ENCODE measurements at regions not wholly inside any gene's neighbourhood (a gene's known extent, or its start where the extent isn't known, plus 50 kb on each side); places are given as distances from the start of the nearest gene placed in this dataset.

DNA sequence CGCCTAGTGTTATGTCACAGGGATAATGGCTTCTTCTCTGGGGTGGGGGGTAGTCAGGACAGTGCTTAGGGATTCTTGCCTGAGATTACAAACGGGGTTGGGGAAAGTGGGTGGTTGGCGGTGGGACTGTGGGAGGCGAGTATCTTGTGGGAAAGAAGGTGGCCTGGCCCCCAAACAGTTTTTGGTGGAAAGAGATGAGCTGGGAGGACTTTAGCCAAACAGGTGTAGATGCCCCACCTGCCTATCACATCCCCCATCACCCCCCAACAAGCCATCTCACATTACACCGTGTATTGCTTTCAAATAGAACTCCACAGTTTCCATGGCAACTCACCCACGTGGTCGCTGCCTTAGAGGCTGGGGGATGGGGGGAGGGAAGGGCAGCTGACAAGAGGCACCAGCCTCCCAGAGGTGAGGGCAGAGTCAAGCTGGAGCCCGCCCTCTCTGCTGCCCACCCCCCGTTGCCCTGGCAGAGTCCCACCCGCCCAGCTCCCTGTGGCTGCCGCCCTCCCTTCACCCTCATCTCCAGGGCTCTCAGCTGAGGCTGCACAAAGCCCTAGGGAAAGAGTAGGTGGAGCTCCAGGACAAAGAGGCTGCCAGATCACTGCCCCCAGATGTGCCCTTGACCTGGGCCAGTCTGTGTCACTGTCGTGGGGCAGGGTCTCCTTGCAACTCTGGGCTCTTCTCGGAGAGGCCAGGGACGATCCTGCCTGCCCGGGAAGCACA, 98.3 kb downstream of the LRRC74A start:
- TF ChIP-seq, protein P1, sequence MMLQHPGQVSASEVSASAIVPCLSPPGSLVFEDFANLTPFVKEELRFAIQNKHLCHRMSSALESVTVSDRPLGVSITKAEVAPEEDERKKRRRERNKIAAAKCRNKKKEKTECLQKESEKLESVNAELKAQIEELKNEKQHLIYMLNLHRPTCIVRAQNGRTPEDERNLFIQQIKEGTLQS (IDR thresholded peaks at IDR 0.05) = no peak
- TF ChIP-seq HNF4G (IDR thresholded peaks at IDR 0.05) (no peak), JUND (IDR thresholded peaks at IDR 0.05) (no peak), RXRA (IDR thresholded peaks at IDR 0.05) (no peak), GABPA (IDR thresholded peaks at IDR 0.05 in 1 of 2, conservative IDR thresholded peaks at IDR 0.05 in 1 of 2) (no peak), NR2F2 (IDR thresholded peaks at IDR 0.05) (no peak), RAD21 (IDR thresholded peaks at IDR 0.05) (no peak), HNF4A (conservative IDR thresholded peaks at IDR 0.05) (no peak), YY1 (IDR thresholded peaks at IDR 0.05) (no peak), SP1 (IDR thresholded peaks at IDR 0.05) (no peak), EGR1 (IDR thresholded peaks at IDR 0.05; ENCODE audit: low read depth in 2 of 2) (no peak), TAF1 (conservative IDR thresholded peaks at IDR 0.05) (no peak)
- TF ChIP-seq, protein P2, sequence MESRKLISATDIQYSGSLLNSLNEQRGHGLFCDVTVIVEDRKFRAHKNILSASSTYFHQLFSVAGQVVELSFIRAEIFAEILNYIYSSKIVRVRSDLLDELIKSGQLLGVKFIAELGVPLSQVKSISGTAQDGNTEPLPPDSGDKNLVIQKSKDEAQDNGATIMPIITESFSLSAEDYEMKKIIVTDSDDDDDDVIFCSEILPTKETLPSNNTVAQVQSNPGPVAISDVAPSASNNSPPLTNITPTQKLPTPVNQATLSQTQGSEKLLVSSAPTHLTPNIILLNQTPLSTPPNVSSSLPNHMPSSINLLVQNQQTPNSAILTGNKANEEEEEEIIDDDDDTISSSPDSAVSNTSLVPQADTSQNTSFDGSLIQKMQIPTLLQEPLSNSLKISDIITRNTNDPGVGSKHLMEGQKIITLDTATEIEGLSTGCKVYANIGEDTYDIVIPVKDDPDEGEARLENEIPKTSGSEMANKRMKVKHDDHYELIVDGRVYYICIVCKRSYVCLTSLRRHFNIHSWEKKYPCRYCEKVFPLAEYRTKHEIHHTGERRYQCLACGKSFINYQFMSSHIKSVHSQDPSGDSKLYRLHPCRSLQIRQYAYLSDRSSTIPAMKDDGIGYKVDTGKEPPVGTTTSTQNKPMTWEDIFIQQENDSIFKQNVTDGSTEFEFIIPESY (IDR thresholded peaks at IDR 0.05) = no peak
- TF ChIP-seq, protein P3, sequence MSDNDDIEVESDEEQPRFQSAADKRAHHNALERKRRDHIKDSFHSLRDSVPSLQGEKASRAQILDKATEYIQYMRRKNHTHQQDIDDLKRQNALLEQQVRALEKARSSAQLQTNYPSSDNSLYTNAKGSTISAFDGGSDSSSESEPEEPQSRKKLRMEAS (IDR thresholded peaks at IDR 0.05) = no peak
- TF ChIP-seq, protein P4, sequence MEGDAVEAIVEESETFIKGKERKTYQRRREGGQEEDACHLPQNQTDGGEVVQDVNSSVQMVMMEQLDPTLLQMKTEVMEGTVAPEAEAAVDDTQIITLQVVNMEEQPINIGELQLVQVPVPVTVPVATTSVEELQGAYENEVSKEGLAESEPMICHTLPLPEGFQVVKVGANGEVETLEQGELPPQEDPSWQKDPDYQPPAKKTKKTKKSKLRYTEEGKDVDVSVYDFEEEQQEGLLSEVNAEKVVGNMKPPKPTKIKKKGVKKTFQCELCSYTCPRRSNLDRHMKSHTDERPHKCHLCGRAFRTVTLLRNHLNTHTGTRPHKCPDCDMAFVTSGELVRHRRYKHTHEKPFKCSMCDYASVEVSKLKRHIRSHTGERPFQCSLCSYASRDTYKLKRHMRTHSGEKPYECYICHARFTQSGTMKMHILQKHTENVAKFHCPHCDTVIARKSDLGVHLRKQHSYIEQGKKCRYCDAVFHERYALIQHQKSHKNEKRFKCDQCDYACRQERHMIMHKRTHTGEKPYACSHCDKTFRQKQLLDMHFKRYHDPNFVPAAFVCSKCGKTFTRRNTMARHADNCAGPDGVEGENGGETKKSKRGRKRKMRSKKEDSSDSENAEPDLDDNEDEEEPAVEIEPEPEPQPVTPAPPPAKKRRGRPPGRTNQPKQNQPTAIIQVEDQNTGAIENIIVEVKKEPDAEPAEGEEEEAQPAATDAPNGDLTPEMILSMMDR (IDR thresholded peaks at IDR 0.05; ENCODE audit: low read depth, low read length, missing input control) = no peak
- TF ChIP-seq, protein P5, sequence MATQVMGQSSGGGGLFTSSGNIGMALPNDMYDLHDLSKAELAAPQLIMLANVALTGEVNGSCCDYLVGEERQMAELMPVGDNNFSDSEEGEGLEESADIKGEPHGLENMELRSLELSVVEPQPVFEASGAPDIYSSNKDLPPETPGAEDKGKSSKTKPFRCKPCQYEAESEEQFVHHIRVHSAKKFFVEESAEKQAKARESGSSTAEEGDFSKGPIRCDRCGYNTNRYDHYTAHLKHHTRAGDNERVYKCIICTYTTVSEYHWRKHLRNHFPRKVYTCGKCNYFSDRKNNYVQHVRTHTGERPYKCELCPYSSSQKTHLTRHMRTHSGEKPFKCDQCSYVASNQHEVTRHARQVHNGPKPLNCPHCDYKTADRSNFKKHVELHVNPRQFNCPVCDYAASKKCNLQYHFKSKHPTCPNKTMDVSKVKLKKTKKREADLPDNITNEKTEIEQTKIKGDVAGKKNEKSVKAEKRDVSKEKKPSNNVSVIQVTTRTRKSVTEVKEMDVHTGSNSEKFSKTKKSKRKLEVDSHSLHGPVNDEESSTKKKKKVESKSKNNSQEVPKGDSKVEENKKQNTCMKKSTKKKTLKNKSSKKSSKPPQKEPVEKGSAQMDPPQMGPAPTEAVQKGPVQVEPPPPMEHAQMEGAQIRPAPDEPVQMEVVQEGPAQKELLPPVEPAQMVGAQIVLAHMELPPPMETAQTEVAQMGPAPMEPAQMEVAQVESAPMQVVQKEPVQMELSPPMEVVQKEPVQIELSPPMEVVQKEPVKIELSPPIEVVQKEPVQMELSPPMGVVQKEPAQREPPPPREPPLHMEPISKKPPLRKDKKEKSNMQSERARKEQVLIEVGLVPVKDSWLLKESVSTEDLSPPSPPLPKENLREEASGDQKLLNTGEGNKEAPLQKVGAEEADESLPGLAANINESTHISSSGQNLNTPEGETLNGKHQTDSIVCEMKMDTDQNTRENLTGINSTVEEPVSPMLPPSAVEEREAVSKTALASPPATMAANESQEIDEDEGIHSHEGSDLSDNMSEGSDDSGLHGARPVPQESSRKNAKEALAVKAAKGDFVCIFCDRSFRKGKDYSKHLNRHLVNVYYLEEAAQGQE (IDR thresholded peaks at IDR 0.05) = no peak
- H3K9ac ChIP-seq (ENCODE audit: low read depth in 1 of 2, low read length in 2 of 2) = no peak overlapping the region
- no peak overlapping the region for H3K27ac ChIP-seq (ENCODE audit: low read depth in 1 of 2, low read length in 2 of 2)
- no peaks in the 10 kb centered on the region for H3K27me3 ChIP-seq (ENCODE audit: control insufficient read depth in 4 of 4, insufficient read depth in 4 of 4, low read length in 3 of 4)
- no peaks in the 10 kb centered on the region for H3K36me3 ChIP-seq (ENCODE audit: control insufficient read depth in 4 of 4, insufficient read depth in 3 of 4, low read depth in 1 of 4, low read length in 3 of 4)
- no peaks in the 10 kb centered on the region for H3K9me3 ChIP-seq (ENCODE audit: control insufficient read depth in 4 of 4, low read length in 3 of 4)
- H3K4me3 ChIP-seq (ENCODE audit: low read depth in 1 of 3, low read length in 3 of 3) = no peak overlapping the region
- H3K4me1 ChIP-seq (ENCODE audit: control insufficient read depth in 4 of 4, insufficient read depth in 4 of 4, low read length in 3 of 4) = peaks cover 6 to 11% (median 8%) of the 10 kb centered on the region in 4 donors
- 61% methylated on average over 15 of the region's 15 CpGs for WGBS
- no peak for DNase-seq (ENCODE audit: low spot score)
